Brain microvascular endothelial cell (primary cell): ENCODE measurements at regions not wholly inside any gene's neighbourhood (a gene's known extent, or its start where the extent isn't known, plus 50 kb on each side); places are given as distances from the start of the nearest gene placed in this dataset.

Experiments used
- DNase-seq: peaks from one replicate; pipeline ENCODE4 v3.0.0-alpha.2; 2020
- H3K27ac ChIP-seq: fragments of 250-450 bp; sonication (Bioruptor Pico); 2 replicates; pipeline ENCODE4 v1.5.1; 2020; ENCODE audit warnings: mild to moderate bottlenecking, moderate library complexity
- H3K27me3 ChIP-seq: fragments of 250-450 bp; sonication (Bioruptor Pico); replicated peaks from 2 replicates; pipeline ENCODE4 v1.5.1; 2020; ENCODE audit warnings: mild to moderate bottlenecking
- H3K36me3 ChIP-seq: fragments of 250-450 bp; sonication (Bioruptor Pico); replicated peaks from 2 replicates; pipeline ENCODE4 v1.5.1; 2020; ENCODE audit warnings: mild to moderate bottlenecking
- H3K4me3 ChIP-seq: 2 replicates; pipeline ENCODE4 v1.5.1; 2011; ENCODE audit warnings: low read depth, mild to moderate bottlenecking, control low read depth, low read length, moderate library complexity
- CTCF ChIP-seq: IDR thresholded peaks from 2 replicates; pipeline ENCODE4 v1.5.1; 2011; ENCODE audit warnings: low read depth, mild to moderate bottlenecking, moderate library complexity, low read length, control low read depth, inconsistent platforms; ENCODE audit errors: missing control alignments
- in situ Hi-C: cut with HindIII; loops from 2 replicates; pipeline ENCODE4 v1.10.0; 2017; ENCODE audit warnings: low sequenced_read_pairs, low pct_ligation_motif_present

GRCh38 chr18:59813942-59814341 lies 85.9 kb upstream of the PMAIP1 start:
- in situ Hi-C loops, result loop anchor here (25.0 kb wide), 1 partner anchor 177 kb away; no protein-coding TSS in a partner anchor
- H3K27me3 ChIP-seq, result no peaks in the 10 kb centered on the region
- H3K27ac ChIP-seq, result peak overlapping the region; percentile 72
- no peaks in the 10 kb centered on the region for H3K36me3 ChIP-seq
- TF ChIP-seq CTCF, result no peak
- H3K4me3 ChIP-seq, result no peak overlapping the region
- peak; percentile 31 for DNase-seq

DNA sequence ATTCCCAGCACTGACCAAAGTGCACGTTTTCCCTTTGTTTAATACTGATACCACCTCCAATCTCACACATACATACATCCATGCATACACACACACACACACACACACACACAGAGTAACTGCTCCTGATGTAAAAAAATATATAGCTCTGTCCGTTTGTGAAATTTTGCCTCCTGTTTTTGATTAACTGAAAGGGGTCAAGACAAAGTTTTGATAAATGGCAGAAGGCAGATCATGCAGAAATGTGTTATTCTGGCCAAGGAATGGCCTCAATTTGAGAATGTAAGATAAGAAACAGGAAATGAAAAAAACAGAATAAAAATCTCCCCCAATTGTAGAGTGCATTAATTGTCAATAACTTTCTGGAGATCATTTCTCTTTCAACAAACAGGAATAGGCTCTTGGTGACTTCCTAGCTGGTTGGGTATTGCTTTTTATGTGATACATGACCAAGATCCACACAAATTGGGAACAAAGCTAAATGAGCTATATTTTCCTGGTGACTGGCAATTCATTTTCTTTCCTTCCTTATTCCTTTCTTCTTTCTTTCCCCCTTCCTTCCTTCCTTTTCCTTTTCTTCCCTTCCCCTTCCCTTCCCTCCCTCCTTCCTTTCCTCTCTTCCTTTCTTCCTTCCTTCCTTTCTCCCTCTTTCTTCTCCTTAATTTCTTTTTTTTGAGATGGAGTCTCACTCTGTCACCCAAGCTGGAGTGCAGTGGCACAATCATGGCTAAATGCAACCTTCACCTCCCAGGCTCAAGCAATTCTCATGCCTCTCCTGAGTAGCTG lies 88.9 kb upstream of the PMAIP1 start:
- Histone ChIP-seq H3K36me3 (no peaks in the 10 kb centered on the region), H3K4me3 (no peak overlapping the region), H3K27me3 (no peaks in the 10 kb centered on the region), H3K27ac (no peak overlapping the region)
- in situ Hi-C loops, result loop anchor here (25.0 kb wide), 1 partner anchor 174 kb away; no protein-coding TSS in a partner anchor
- TF ChIP-seq CTCF, result no peak
- DNase-seq, result no peak

- Histone ChIP-seq H3K4me3 (no peak overlapping the region), H3K36me3 (no peaks in the 10 kb centered on the region), H3K27ac (no peak overlapping the region), H3K27me3 (no peaks in the 10 kb centered on the region)
- TF ChIP-seq CTCF, result no peak
- DNase-seq, result no peak
- in situ Hi-C loops, result loop anchor here (25.0 kb wide), 1 partner anchor 173 kb away; no protein-coding TSS in a partner anchor
Measured at GRCh38 chr18:59810183-59810582, 89.6 kb upstream of the PMAIP1 start.

- in situ Hi-C loops, result loop anchor here (25.0 kb wide), 1 partner anchor 165 kb away; no protein-coding TSS in a partner anchor
- DNase-seq, result no peak
- Histone ChIP-seq H3K27me3 (no peaks in the 10 kb centered on the region), H3K27ac (no peak overlapping the region), H3K4me3 (no peak overlapping the region), H3K36me3 (no peaks in the 10 kb centered on the region)
- no peak for TF ChIP-seq CTCF
Measured at GRCh38 chr18:59802031-59802430, 97.8 kb upstream of the PMAIP1 start.

GRCh38 chr18:59801576-59801975 lies 98.2 kb upstream of the PMAIP1 start:
- no peak overlapping the region for H3K4me3 ChIP-seq
- in situ Hi-C loops, result loop anchor here (25.0 kb wide), 1 partner anchor 164 kb away; no protein-coding TSS in a partner anchor
- no peaks in the 10 kb centered on the region for H3K27me3 ChIP-seq
- H3K36me3 ChIP-seq, result no peaks in the 10 kb centered on the region
- no peak for TF ChIP-seq CTCF
- DNase-seq, result no peak
- no peak overlapping the region for H3K27ac ChIP-seq
